ENCODE measurements at regions not wholly inside any gene's neighbourhood (a gene's known extent, or its start where the extent isn't known, plus 50 kb on each side); places are given as distances from the start of the nearest gene placed in this dataset.

DNA sequence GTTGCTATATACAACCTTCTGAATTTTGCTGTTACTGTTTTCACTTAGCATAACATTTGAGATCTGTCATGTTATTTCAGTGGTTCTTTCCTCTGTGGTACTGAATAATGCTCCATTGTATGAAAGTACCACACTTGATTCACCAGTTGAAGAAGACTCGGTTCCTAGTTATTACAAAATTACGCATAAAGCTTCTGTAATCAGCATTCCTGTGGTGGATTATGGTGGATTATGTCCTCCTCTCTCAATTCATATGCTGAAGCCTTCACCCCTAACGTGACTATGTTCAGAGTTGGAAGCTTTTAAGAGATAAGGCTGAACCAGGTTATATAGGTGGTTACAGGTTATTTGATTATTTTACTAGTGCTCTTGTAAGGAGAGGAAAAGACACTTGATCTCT is 2143.5 kb upstream of the AGA start:
- Histone ChIP-seq H3K4me1 (no peaks in the 10 kb centered on the region), H3K36me3 (no peaks in the 10 kb centered on the region), H3K27me3 (no peaks in the 10 kb centered on the region), H3K9me3 (no peaks in the 10 kb centered on the region), H3K4me3 (no peak overlapping the region), H3K27ac (no peak overlapping the region)
- no peak for DNase-seq
- in situ Hi-C loops (cut with MboI; ENCODE audit: low sequenced_read_pairs in 4 of 4) (no loop called here), intact Hi-C loops (cut with DNase I; ENCODE audit: low total_unique reads) (no loop called here)
- no peak for ATAC-seq
- TF ChIP-seq CTCF (IDR thresholded peaks at IDR 0.05 in 4 of 5, conservative IDR thresholded peaks at IDR 0.05 in 1 of 5) (no peak), POLR2A (IDR thresholded peaks at IDR 0.05) (no peak)

- DNase-seq = no peak
- intact Hi-C loops (cut with DNase I; ENCODE audit: low total_unique reads) = no loop called here
- no peaks in the 10 kb centered on the region for H3K36me3 ChIP-seq
- H3K27ac ChIP-seq = no peak overlapping the region
- no peak for ATAC-seq
- TF ChIP-seq POLR2A (IDR thresholded peaks at IDR 0.05) (no peak), CTCF (IDR thresholded peaks at IDR 0.05 in 4 of 5, conservative IDR thresholded peaks at IDR 0.05 in 1 of 5) (no peak)
- in situ Hi-C loops (cut with MboI; ENCODE audit: low sequenced_read_pairs in 4 of 4) = no loop called here
- H3K27me3 ChIP-seq = no peaks in the 10 kb centered on the region
- H3K9me3 ChIP-seq = no peaks in the 10 kb centered on the region
- no peaks in the 10 kb centered on the region for H3K4me1 ChIP-seq
- no peak overlapping the region for H3K4me3 ChIP-seq
Measured at GRCh38 chr4:179586460-179586859, 2144.2 kb upstream of the AGA start.

DNA sequence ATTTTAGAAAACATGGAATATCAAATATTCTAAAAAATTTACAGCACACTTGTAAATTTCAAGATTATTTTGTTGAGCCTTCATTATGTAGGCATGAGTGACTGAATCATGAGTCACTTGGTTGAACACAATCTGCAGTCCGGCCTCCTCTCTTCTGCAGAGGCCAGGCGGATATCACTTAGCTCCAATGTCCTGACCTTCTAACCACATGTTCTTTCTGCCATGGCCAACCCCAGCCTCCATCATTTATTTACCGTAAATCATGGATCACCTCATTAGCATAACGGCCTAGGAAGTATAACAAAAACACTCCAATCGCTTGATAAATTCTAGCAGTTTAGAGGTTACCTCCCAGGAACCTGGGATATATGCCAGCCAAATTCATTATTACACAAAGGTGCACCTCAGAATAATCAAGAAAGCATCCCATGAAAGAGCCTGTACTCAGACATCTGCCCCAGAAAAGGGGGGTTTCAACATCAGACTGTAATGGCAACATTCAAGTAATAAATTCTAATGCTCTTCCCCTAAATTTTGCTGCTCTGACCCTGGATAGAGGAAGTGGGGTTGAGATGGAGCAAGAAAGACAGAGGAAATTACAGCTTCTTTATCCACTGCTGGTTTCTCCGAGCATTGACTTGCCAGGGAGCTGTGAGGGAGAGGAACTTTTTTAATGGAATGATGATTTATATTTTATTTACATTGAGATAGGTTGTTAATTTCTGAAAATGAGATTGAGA is 2153.6 kb upstream of the AGA start:
- TF ChIP-seq CTCF (IDR thresholded peaks at IDR 0.05 in 4 of 5, conservative IDR thresholded peaks at IDR 0.05 in 1 of 5) = no peak
- TF ChIP-seq POLR2A (IDR thresholded peaks at IDR 0.05) = no peak
- in situ Hi-C loops (cut with MboI; ENCODE audit: low sequenced_read_pairs in 4 of 4) = no loop called here
- H3K4me1 ChIP-seq = no peaks in the 10 kb centered on the region
- intact Hi-C loops (cut with DNase I; ENCODE audit: low total_unique reads) = no loop called here
- no peak overlapping the region for H3K27ac ChIP-seq
- DNase-seq (no peak), ATAC-seq (no peak)
- H3K9me3 ChIP-seq = no peaks in the 10 kb centered on the region
- H3K4me3 ChIP-seq = no peak overlapping the region
- no peaks in the 10 kb centered on the region for H3K36me3 ChIP-seq
- no peaks in the 10 kb centered on the region for H3K27me3 ChIP-seq

DNA sequence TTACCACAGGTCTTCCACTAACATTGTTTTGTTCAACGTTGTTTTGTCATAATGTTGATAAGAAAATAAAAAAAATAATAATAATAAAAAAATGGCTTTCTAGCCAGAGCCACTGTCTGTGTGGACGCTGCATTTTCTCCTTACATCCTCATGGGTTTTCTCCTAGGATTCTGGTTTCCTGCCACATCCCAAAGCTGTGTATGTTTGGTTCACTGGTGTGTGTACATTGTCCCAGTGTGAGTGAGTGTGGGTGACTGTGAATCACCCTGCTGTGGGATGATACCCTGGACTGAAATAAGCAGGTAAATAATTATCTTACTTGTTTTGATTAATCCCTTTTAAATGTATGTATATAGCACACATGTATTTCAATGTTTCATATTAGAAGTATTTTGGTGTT is 2154.4 kb upstream of the AGA start:
- ATAC-seq (no peak), DNase-seq (no peak)
- no peaks in the 10 kb centered on the region for H3K36me3 ChIP-seq
- TF ChIP-seq POLR2A (IDR thresholded peaks at IDR 0.05) (no peak), CTCF (IDR thresholded peaks at IDR 0.05 in 4 of 5, conservative IDR thresholded peaks at IDR 0.05 in 1 of 5) (no peak)
- H3K9me3 ChIP-seq = no peaks in the 10 kb centered on the region
- no peaks in the 10 kb centered on the region for H3K4me1 ChIP-seq
- in situ Hi-C loops (cut with MboI; ENCODE audit: low sequenced_read_pairs in 4 of 4) (no loop called here), intact Hi-C loops (cut with DNase I; ENCODE audit: low total_unique reads) (no loop called here)
- no peak overlapping the region for H3K27ac ChIP-seq
- no peak overlapping the region for H3K4me3 ChIP-seq
- H3K27me3 ChIP-seq = no peaks in the 10 kb centered on the region

DNA sequence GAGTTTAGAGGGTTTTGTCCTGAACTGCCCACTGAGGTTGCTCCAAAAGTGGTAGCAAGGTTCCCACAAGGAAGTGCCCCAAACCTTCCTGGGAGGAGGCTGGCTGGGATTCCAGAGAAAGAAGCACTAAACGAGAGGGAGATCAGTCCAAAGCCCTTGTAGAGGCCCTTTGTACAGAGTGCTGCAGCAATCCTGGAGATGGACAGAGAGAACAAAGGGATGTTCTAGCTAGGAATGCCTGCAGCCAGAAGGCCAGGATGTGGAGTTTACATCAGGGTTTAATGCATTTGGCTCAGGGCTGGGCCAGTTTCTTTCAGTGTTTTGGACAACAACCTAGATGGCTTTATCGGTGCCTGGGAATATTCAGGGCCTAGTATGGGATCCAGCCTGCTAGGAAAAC is 2155.1 kb upstream of the AGA start:
- in situ Hi-C loops (cut with MboI; ENCODE audit: low sequenced_read_pairs in 4 of 4) = no loop called here

More for the DNA sequence above, 2155.1 kb upstream of the AGA start:
- H3K4me1 ChIP-seq = no peaks in the 10 kb centered on the region
- H3K36me3 ChIP-seq = no peaks in the 10 kb centered on the region
- intact Hi-C loops (cut with DNase I; ENCODE audit: low total_unique reads) = no loop called here
- no peak overlapping the region for H3K4me3 ChIP-seq
- H3K9me3 ChIP-seq = no peaks in the 10 kb centered on the region
- no peaks in the 10 kb centered on the region for H3K27me3 ChIP-seq
- no peak for DNase-seq
- no peak for ATAC-seq
- no peak for TF ChIP-seq POLR2A (IDR thresholded peaks at IDR 0.05)
- no peak overlapping the region for H3K27ac ChIP-seq

Measured in gastrocnemius medialis (tissue), 4 donors.